ENCODE measurements at regions not wholly inside any gene's neighbourhood (a gene's known extent, or its start where the extent isn't known, plus 50 kb on each side); places are given as distances from the start of the nearest gene placed in this dataset.
"Not testable (repeated sequence)": the region's sequence is repeated elsewhere in the genome, so short reads cannot be mapped to it uniquely, and the experiment has no call there.

DNA sequence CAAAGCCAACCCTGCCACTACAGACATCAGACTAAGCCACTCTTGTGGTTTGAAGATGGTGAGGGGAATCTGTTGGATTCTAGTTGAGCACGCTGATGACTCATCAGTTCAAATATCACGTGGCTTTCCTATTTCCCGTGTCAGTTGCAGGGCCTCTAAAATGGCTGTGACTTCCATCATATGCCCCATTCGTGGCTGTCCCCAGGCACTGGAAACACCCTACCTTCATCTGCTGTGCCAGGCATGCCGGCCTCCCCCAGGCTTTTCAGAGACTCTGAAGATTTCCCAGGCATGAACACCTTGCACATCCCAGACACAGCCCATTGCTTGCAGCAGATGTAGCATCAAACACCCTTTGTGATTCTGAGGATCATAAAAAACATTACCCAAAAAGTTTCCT lies 659.9 kb downstream of the UQCRFS1 start:
- DNase-seq = no peak

DNA sequence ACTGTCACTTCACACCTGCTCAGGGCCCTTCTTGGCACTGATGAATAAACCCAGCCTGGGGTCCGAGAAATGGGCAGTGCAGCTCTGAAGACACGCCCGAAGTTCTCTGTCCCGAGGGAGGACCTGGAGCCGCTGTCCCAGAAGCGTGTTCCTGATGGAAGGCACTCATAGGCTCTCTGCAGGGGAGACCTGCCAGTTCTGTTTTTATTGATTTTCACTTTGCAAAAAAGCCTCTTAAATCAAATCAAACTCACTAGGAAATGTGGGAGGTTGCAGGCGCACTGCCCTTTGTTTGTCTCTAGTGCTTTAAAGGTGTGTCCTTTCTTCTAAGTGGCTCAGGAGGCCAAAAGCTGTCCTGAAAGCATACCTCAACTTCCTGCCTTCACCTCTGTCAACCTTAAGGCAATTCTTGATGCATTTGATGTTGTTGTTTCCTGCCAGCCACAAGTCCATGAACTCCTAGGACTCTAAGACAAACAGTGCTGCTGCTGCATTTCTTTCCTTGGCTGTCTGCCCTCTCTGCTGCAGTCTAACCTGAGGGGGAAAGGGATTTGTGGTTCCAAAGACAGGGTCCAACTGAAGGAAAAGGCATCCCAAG lies 663.2 kb downstream of the UQCRFS1 start:
- DNase-seq = no peak

DNA sequence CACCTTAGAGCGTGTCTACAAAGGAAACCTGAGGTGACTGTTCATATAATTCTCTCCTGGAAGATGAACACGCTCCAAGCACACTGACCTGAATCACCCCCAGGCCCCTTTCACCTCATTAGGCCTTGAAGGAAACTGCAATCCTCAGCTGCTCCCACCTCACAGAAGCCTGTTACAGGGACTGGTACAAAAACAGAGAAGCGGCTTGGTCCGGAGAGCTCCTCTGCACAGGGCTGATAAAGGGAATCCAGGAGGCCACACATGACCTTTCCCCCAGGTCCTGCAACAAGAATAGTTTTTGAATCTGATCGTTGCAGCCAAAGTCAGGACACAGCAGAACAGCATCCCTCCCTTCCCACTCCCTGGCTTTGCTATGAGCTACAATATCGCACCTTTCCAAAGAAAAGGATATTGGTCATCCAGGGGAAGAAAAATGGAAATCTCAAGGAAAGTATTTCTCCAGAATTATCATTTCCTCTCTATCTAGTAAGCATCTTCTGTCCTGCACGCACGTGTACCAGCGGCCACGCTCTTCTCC lies 666.7 kb downstream of the UQCRFS1 start:
- DNase-seq = no peak

- not testable (repeated sequence) for DNase-seq
Observed at GRCh38 chr19:28545397-28545796, 667.6 kb downstream of the UQCRFS1 start.

DNA sequence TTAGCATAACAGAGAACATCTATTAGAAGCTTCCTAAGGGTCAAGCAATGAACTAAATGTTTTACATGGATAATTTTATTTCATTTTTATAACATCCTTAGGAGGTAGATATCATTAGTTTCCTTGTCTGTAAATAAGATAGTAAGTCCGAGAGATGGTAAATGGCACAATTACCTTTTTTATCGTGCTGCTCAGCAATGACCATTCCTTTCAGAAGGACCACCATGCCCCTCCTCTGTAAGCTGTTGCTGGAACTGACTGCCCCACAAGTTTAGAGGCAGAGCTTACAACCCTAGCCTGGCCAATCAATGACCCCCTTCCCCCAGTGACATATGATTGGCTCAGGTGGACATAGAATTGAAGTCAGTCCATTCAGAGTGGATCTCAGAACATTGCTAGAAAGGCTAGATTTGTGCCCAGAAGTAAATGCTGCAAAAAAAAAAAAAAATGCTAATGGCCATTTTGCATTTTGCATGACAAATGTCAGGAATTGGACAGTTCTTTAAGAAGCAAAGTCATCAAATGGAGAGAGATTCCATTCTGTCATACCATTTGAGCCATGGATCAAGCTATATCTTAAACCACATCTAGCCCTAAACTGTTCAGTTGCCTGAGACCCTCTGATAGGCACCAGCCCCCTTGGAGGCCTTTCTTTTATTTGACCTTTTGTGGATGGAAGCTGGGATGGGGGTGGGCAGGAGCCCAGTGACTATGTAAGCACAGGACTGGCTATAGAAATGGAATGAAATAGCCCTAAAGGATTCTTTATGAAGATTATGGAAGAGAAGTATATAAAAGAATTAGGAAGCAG lies 668.3 kb downstream of the UQCRFS1 start:
- no peak for DNase-seq

DNA sequence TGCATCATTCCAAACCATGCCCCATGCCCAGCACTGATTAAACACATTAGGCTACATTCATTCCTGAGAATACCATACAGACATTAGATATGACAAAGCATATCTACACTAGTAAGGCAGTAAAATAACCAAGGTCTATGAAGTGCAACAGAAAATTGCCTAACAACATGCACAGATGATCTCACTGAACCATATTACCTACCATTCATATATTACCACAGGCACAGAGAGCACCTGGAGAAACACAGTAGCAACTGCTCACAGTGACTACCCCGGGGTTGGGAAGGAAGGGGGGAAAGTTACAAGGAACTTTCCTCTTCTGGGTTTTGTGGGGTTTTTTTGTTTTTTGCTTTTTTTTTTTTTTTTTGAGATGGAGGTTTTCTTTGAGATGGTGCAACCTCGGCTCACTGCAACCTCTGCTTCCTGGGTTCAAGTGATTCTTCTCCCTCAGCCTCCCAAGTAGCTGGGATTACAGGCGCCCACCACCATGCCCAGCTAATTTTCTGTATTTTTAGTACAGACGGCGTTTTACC lies 669.6 kb downstream of the UQCRFS1 start:
- no peak for DNase-seq

DNA sequence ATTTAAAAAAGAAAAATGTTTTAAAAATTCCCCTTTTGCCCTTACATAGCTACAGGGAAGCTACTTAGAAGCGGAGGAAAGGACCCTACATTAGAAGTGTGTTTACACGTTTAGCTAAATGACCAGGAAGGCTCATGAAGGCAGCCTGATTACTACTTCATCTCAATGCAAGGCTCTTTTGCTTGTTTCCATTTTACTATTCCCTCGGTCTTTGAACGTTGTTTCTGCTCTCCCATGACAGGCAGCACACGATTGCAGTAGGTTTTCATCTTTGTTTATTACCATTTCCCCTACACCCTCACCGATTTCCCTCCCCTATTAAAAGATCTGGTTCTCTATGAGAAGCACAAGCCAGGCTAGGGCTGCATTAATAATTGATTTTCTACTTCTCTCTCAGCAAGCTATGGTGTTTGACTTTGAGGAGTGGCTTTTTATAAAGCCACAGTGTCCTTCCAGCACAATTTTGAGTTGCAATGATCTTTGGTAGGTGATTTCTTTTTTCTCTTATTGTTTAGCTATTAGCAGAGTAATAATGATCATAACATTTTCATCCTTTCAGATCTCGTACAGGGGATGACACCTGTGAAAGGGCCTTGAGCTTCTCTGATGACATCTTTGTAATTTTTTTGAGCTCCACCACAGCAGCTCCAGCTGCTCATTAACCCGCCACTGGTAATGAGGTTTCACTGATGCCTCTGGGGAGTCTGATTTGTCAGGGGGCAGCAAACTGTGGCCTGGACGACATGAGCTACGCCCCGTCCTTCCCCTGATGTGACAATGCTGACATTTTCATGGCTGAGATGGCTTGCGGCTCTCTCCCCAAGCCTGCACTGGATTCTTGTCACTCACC lies 670.3 kb downstream of the UQCRFS1 start:
- no peak for DNase-seq

DNA sequence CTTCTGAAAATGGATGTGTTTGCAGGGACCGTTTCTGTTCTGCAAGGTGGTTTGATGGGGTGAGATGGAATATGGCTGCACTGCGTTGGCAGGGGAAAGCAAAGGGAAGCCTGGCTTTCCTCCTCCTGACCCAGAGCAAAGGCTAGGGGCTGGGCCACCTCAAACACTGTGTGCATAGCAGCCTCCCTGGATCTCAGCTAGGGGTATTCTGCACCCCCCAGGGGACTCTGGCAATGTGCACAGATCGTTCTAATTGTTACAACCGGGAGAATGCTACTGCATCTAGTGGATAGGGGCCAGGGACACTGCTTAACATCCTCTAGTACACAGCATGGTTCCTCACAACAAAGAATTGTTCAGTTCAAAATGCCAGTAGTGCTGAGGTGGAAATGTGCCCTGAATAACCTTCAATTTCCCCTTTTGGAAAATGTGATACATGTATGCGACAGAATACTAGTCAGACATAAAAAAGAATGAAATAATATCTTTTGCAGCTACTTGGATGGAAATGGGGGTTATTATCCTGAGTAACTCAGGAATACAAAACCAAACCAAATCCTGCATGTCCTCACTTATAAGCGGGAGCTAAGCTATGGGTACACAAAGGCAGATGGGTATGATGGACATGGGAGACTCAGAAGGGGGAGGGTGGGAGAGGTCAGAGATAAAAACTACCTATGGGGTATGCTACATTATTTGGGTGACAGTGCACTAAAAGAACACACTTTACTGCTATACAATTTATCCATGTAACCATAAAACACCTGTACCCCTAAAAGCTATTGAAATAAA lies 671.2 kb downstream of the UQCRFS1 start:
- DNase-seq = no peak

DNA sequence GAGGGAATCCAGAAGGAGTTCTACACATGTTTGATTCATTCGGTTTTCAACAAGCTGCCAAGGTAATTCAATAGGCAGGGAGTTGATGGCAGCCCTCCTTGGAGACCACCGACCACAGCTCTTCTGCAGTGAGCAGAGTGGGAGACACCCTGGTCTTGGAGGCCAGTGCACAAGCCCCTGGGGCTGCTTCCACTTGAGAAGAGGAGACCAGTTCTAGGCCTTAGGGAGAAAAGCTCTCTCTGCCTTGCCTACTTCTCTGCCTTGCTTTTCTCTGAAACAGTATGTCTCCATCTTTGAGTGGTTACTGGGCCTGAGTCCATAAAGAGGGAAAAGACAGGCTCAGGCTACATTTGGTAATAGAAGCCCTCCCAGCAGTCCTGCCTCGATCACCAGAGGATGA lies 671.9 kb downstream of the UQCRFS1 start:
- no peak for DNase-seq

GRCh38 chr19:28540385-28540784 lies 672.6 kb downstream of the UQCRFS1 start:
- DNase-seq = not testable (repeated sequence)

DNA sequence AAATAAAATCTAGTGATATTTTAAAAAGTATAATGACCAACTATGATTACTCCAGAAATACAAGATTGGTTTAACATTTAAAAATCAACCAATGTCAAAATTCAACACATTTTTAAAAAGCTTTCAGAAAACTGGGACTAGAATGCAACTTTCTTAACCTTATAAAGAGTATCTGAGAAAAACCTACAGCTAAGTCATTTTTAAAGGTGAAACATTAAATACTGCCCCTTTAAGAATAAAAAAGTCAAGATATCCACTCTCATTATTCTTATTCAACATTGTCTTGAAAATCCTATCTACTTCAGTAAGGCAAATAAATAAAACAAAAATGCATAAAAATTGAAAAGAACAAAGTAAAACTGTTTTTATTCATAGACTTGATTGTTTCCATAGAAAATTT lies 673.2 kb downstream of the UQCRFS1 start:
- no peak for DNase-seq

DNA sequence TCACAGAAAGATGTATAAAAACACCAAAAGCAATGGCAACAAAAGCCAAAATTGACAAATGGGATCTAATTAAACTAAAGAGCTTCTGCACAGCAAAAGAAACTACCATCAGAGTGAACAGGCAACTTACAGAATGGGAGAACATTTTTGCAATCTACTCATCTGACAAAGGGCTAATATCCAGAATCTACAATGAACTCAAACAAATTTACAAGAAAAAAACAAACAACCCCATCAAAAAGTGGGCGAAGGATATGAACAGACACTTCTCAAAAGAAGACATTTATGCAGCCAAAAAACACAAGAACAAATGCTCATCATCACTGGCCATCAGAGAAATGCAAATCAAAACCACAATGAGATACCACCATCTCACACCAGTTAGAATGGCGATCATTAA lies 674.4 kb downstream of the UQCRFS1 start:
- not testable (repeated sequence) for DNase-seq

GRCh38 chr19:28537896-28538295 lies 675.1 kb downstream of the UQCRFS1 start:
- DNase-seq = no peak

DNA sequence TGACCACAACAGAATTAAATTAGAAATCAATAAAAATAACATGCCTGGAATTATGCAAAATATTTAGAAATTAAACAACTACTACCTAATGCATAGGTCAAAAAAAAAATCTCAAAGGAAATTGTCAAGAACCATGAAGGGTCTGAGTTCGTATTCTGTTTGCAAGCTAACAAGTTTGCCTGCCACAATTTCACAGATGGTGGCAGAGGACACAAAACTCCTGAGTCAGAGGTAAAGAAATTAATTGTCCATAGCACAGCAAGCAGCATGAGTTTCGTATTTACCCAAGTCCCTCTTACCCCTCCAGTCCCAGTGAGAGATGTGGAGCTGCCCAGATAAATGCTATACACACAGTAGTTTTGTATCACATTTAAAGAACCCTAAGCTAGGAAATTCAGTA lies 675.9 kb downstream of the UQCRFS1 start:
- DNase-seq = no peak

DNA sequence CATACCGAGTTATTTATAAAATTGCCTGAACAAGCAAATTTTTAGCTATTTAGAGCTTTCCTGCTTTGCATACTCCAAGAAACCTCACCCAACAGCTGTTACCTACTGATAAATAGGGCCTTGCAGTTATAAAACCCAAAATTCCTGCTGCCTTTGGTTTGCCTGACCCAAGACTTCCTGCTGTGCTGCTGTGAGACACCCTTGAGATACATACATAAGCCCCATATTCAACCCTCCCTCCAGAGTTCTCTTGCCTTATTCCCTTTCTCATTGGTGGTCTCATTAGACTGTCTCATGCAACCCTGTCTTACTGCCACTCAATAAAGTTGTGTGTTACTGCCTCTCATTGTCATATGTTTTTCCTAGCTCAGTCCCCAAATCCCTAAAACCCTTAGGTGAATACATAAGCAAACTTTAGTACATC lies 677.6 kb downstream of the UQCRFS1 start:
- DNase-seq = no peak

GRCh38 chr19:28534766-28535351 lies 678.1 kb downstream of the UQCRFS1 start:
- DNase-seq = no peak

DNA sequence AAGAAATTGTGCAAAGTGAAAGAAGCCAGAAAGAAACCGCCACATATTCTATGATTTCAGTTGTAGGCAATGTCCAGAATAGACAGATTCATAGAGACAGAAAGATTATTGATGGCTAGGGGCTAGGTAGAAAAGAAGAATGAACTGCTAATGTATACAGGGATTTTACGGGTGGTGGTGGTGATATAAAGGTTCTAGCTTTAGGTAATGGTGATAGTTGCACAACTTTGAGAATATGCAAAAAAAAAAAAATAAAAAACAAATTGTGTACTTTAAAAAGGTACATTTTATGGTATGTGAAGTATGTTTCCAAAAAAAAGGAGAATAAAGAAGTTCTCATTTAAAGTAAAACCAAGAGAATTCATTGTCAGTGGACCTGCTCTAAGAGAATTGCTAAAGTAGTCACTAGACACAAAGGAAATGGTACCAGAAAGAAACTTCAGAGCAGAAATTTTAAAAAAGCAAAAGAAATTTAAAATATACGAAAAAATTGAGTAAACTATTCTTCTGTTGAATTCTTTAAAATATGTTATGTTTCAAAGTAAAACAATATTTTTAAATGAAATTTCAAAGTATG lies 680.1 kb downstream of the UQCRFS1 start:
- no peak for DNase-seq

DNA sequence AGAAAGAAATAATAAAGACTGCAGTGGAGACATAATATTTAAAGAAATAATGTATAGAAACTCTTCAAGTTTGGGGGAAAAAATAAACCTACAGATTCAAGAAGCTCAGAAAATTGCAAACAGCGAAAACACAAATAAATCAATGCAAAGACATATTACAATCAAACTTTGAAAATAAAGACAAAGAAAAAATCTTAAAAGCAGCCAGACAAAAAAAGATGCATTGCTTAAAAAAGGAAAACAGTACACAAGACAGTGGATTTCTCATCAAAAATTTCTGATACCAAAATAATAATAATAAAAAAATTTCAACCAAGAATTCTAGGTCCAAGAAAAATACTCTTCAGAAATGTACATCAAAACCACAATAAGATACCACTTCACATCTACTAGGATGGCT lies 681.0 kb downstream of the UQCRFS1 start:
- DNase-seq = no peak

- DNase-seq = no peak
Observed at GRCh38 chr19:28530406-28531035, 682.4 kb downstream of the UQCRFS1 start.

DNA sequence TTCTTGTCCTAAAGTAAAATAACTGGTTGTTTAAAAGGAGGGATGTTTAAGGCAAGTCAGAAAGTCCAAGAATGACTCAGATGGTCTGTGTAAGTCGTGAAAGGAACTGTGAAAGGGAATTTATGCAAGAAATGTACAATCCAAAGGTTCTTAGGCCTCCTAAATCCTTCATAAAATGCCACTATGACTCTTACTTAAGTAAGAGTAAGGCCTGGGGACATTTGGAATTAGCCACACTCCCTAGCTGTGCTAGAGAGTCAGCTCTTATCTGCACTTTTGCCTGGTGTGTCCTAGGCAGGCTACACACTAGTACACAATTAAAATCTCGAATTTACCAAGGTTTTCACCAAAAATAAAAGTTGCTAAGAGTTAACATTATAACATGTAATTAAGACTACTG lies 686.9 kb downstream of the UQCRFS1 start:
- DNase-seq = no peak

- no peak for DNase-seq
Observed at GRCh38 chr19:28523619-28524018, 689.3 kb downstream of the UQCRFS1 start.
